ENCODE measurements at regions not wholly inside any gene's neighbourhood (a gene's known extent, or its start where the extent isn't known, plus 50 kb on each side); places are given as distances from the start of the nearest gene placed in this dataset.

DNA sequence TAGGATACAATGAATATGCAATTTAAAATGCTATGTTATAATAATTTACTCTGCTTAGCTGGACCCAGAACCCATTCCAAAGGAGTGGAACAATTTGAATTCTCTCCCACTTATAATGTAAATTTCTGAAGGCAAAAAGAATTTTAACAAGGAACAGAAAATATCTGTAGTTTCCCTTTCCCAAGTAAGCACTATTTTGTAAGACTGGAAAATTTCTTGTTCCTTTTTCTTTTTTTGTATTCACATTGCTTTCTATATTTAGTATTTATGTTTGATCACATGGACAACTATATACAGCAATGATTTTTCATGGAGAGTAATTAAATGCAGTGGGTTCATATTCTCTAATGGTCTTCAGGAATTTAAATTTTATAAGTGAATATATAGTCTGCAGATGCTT, 127.4 kb downstream of the GPR85 start:
- TF ChIP-seq, protein P1, sequence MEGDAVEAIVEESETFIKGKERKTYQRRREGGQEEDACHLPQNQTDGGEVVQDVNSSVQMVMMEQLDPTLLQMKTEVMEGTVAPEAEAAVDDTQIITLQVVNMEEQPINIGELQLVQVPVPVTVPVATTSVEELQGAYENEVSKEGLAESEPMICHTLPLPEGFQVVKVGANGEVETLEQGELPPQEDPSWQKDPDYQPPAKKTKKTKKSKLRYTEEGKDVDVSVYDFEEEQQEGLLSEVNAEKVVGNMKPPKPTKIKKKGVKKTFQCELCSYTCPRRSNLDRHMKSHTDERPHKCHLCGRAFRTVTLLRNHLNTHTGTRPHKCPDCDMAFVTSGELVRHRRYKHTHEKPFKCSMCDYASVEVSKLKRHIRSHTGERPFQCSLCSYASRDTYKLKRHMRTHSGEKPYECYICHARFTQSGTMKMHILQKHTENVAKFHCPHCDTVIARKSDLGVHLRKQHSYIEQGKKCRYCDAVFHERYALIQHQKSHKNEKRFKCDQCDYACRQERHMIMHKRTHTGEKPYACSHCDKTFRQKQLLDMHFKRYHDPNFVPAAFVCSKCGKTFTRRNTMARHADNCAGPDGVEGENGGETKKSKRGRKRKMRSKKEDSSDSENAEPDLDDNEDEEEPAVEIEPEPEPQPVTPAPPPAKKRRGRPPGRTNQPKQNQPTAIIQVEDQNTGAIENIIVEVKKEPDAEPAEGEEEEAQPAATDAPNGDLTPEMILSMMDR (IDR thresholded peaks at IDR 0.05; ENCODE audit: poor library complexity) = no peak
- no peak for TF ChIP-seq EZH2 (IDR thresholded peaks at IDR 0.05; ENCODE audit: borderline replicate concordance)

Measured in hepatocyte (in vitro differentiated cells).